Astrocyte (in vitro differentiated cells and primary cell): ENCODE measurements at regions not wholly inside any gene's neighbourhood (a gene's known extent, or its start where the extent isn't known, plus 50 kb on each side); places are given as distances from the start of the nearest gene placed in this dataset.

Experiments used
- CTCF ChIP-seq: IDR thresholded peaks from 2 replicates; pipeline ENCODE4 v1.5.1; 2011; ENCODE audit warnings: low read depth, mild to moderate bottlenecking, inconsistent platforms, low read length, moderate library complexity; ENCODE audit not compliant: insufficient read depth
- EZH2 ChIP-seq: IDR thresholded peaks from 2 replicates; pipeline ENCODE4 v1.6.1; 2012; ENCODE audit warnings: mild to moderate bottlenecking, low read length, inconsistent platforms; ENCODE audit not compliant: insufficient read depth

DNA sequence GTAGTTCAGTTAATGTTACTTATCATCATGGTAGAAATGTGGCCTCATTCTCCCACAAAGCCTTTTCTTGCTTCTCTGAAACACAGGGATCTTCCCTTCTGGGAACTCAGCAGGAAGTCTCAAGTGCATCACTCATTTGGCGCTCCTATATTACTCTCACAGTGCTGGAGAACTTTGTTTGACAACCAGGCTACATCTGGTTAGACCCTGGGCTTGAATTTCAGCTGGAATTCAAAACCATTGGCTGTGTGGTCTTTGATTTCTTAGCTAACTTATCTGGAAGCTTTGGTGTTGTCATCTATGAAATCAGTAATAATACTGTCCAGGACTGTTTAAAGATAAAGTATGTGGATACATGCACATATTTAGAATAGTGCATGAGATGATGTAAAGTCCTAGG, 1777.1 kb downstream of the MAT2B start:
- TF ChIP-seq CTCF (no peak), EZH2 (no peak)
